DOHH2 (cell line): ENCODE measurements at regions not wholly inside any gene's neighbourhood (a gene's known extent, or its start where the extent isn't known, plus 50 kb on each side); places are given as distances from the start of the nearest gene placed in this dataset.

Experiments
- EZH2phosphoT487 ChIP-seq: fragments of 200-600 bp; sonication (generic); IDR thresholded peaks from 2 replicates; pipeline ENCODE4 v1.6.1; 2017; ENCODE audit warnings: borderline replicate concordance, mild to moderate bottlenecking, antibody characterized with exemption, low read length, moderate library complexity, mixed read lengths
- TF ChIP-seq, protein P1 (sequence below): fragments of 200-600 bp; sonication (generic); IDR thresholded peaks from one replicate; pipeline ENCODE4 v1.5.1; 2014; ENCODE audit warnings: antibody characterized with exemption, mild to moderate bottlenecking, low read depth, low read length; ENCODE audit not compliant: poor library complexity, severe bottlenecking

DNA sequence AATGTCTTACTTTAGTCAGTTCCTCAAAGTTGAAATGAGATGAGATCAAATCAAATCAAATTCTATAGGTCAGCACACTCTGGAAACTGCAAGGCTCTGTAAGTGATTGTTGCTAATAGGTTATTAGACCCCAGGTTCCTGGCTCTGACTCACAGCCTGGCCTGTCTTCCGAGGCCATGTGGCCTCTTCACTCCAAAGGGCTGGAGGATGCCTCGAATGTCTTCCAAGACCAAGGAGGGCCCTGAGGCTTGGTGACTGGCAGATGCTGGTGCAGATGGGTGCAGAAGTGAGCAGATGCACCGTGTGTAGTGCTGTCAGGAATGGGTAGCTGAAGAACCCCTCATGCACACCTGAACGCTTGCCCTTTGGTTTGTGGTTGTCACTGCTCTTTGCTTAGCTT, 113.4 kb downstream of the MAB21L3 start:
- TF ChIP-seq, protein P1, sequence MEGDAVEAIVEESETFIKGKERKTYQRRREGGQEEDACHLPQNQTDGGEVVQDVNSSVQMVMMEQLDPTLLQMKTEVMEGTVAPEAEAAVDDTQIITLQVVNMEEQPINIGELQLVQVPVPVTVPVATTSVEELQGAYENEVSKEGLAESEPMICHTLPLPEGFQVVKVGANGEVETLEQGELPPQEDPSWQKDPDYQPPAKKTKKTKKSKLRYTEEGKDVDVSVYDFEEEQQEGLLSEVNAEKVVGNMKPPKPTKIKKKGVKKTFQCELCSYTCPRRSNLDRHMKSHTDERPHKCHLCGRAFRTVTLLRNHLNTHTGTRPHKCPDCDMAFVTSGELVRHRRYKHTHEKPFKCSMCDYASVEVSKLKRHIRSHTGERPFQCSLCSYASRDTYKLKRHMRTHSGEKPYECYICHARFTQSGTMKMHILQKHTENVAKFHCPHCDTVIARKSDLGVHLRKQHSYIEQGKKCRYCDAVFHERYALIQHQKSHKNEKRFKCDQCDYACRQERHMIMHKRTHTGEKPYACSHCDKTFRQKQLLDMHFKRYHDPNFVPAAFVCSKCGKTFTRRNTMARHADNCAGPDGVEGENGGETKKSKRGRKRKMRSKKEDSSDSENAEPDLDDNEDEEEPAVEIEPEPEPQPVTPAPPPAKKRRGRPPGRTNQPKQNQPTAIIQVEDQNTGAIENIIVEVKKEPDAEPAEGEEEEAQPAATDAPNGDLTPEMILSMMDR, result no peak
- no peak for TF ChIP-seq EZH2phosphoT487
